Activated CD8-positive, alpha-beta memory T cell treated with anti-CD3 and anti-CD28 coated beads for 36 hours (primary cell): ENCODE measurements at regions not wholly inside any gene's neighbourhood (a gene's known extent, or its start where the extent isn't known, plus 50 kb on each side); places are given as distances from the start of the nearest gene placed in this dataset.
"Not testable (repeated sequence)": the region's sequence is repeated elsewhere in the genome, so short reads cannot be mapped to it uniquely, and the experiment has no call there.

Source experiments
- CTCF ChIA-PET: fragments of 350-600 bp; sonication (Branson Sonifier 250); formaldehyde crosslinking; loops from one replicate; lab custom pipeline; 2021; ENCODE audit warnings: antibody characterized with exemption; lab: Charles Lee
- POLR2A ChIA-PET: fragments of 350-600 bp; sonication (Branson Sonifier 250); formaldehyde crosslinking; loops from one replicate; lab custom pipeline; 2021; ENCODE audit warnings: antibody characterized with exemption; lab: Charles Lee

- POLR2A ChIA-PET: no interaction called here
- CTCF ChIA-PET: interaction anchor here (1.2 to 1.4 kb wide), 2 partner anchors 25 to 35 kb away, joined by 3 to 8 read pairs; no protein-coding TSS in a partner anchor
Observed at GRCh38 chr14:106129274-106129673, 602.9 kb downstream of the TMEM121 start.

- POLR2A ChIA-PET: not testable (repeated sequence)
- CTCF ChIA-PET: interaction anchor here (1.2 to 1.4 kb wide), 2 partner anchors 24 to 36 kb away, joined by 3 to 8 read pairs; no protein-coding TSS in a partner anchor
Observed at GRCh38 chr14:106129904-106130661, 603.7 kb downstream of the TMEM121 start.

- CTCF ChIA-PET: not testable (repeated sequence)
Observed at GRCh38 chr14:106133126-106133525, 606.7 kb downstream of the TMEM121 start.

GRCh38 chr14:106134886-106135285, 608.5 kb downstream of the TMEM121 start:
- CTCF ChIA-PET: no interaction called here

More at GRCh38 chr14:106133126-106133525, 606.7 kb downstream of the TMEM121 start:
- POLR2A ChIA-PET: not testable (repeated sequence)

GRCh38 chr14:106141242-106142220, 615.1 kb downstream of the TMEM121 start:
- POLR2A ChIA-PET: no interaction called here
- CTCF ChIA-PET: interaction anchor here (0.6 to 1.6 kb wide), 10 partner anchors 9 to 156 kb away, joined by 3 to 7 read pairs (median 3); no protein-coding TSS in a partner anchor

More at GRCh38 chr14:106134886-106135285, 608.5 kb downstream of the TMEM121 start:
- POLR2A ChIA-PET: no interaction called here

- CTCF ChIA-PET, POLR2A ChIA-PET: not testable (repeated sequence)
Observed at GRCh38 chr14:106145731-106146130, 619.3 kb downstream of the TMEM121 start.

GRCh38 chr14:106153362-106153955, 627.1 kb downstream of the TMEM121 start:
- POLR2A ChIA-PET: not testable (repeated sequence)
- CTCF ChIA-PET: interaction anchor here (1.0 to 1.3 kb wide), 3 partner anchors 10 to 59 kb away, joined by 3 read pairs; no protein-coding TSS in a partner anchor

GRCh38 chr14:106163316-106163715, 636.9 kb downstream of the TMEM121 start:
- ChIA-PET POLR2A (no interaction called here), CTCF (interaction anchor here (0.7 kb wide), 1 partner anchor 10 kb away, joined by 3 read pairs; no protein-coding TSS in a partner anchor)

GRCh38 chr14:106163812-106164211, 637.4 kb downstream of the TMEM121 start:
- POLR2A ChIA-PET: not testable (repeated sequence)
- CTCF ChIA-PET: interaction anchor here (0.7 kb wide), 1 partner anchor 11 kb away, joined by 3 read pairs; no protein-coding TSS in a partner anchor

- ChIA-PET CTCF (no interaction called here), POLR2A (no interaction called here)
Observed at GRCh38 chr14:106166232-106166631, 639.8 kb downstream of the TMEM121 start.

- CTCF ChIA-PET: no interaction called here
- POLR2A ChIA-PET: no interaction called here
Observed at GRCh38 chr14:106166650-106167204, 640.3 kb downstream of the TMEM121 start.

GRCh38 chr14:106170163-106170658, 643.8 kb downstream of the TMEM121 start:
- POLR2A ChIA-PET: not testable (repeated sequence)
- CTCF ChIA-PET: interaction anchor here (0.5 to 2.3 kb wide), 7 partner anchors 9 to 307 kb away, joined by 3 to 6 read pairs (median 3); no protein-coding TSS in a partner anchor

- CTCF ChIA-PET: no interaction called here
- POLR2A ChIA-PET: no interaction called here
Observed at GRCh38 chr14:106174206-106174605, 647.8 kb downstream of the TMEM121 start.

- POLR2A ChIA-PET, CTCF ChIA-PET: not testable (repeated sequence)
Observed at GRCh38 chr14:106177266-106178246, 651.2 kb downstream of the TMEM121 start.

GRCh38 chr14:106179761-106180160, 653.4 kb downstream of the TMEM121 start:
- ChIA-PET CTCF (no interaction called here), POLR2A (no interaction called here)

GRCh38 chr14:106184771-106185170, 658.4 kb downstream of the TMEM121 start:
- POLR2A ChIA-PET: interaction anchor here (0.6 kb wide), 1 partner anchor 232 kb away, joined by 3 read pairs; no protein-coding TSS in a partner anchor
- CTCF ChIA-PET: interaction anchor here (0.9 to 1.3 kb wide), 2 partner anchors 9 to 33 kb away, joined by 3 read pairs; no protein-coding TSS in a partner anchor
